SK-N-SH (cell line): ENCODE measurements at regions not wholly inside any gene's neighbourhood (a gene's known extent, or its start where the extent isn't known, plus 50 kb on each side); places are given as distances from the start of the nearest gene placed in this dataset.

ENCODE experiments used
- CTCF ChIA-PET: fragments of 300-600, 350-600 bp; formaldehyde crosslinking; extraction: SDS; loops from one replicate; lab custom pipeline; 2021; lab: Yijun Ruan, JAX
- POLR2A ChIA-PET: fragments of 350-600 bp; sonication (Branson Sonifier 250); formaldehyde crosslinking; extraction: SDS; loops from one replicate; lab custom pipeline; 2020; ENCODE audit warnings: antibody characterized with exemption, inconsistent platforms; lab: Yijun Ruan, JAX
- DNase-seq: peaks from one replicate; pipeline ENCODE4 v3.0.0; 2012
- H2AFZ ChIP-seq: fragments of 200-600 bp; sonication (generic); 2 replicates; pipeline ENCODE4 v1.8.1; 2016; ENCODE audit warnings: antibody characterized with exemption, mild to moderate bottlenecking, low read depth
- H3F3A ChIP-seq: fragments of 200-600 bp; sonication (generic); replicated peaks from 2 replicates; pipeline ENCODE3; 2016; ENCODE audit warnings: antibody characterized with exemption, mild to moderate bottlenecking; ENCODE audit not compliant: insufficient read depth
- H3K27ac ChIP-seq, 2 experiments: fragments of 200-500 bp in 1 of 2; fragments of 200-600 bp in 1 of 2; sonication (Bioruptor generic) in 1 of 2; sonication (generic), shearing (Covaris generic) in 1 of 2; 2 replicates each; pipeline versions ENCODE4 v1.5.1 to v1.6.1; 2014 to 2016; ENCODE audit warnings: low read depth in 2 of 2, inconsistent platforms in 1 of 2, low read length in 1 of 2, mild to moderate bottlenecking in 1 of 2, mixed read lengths in 1 of 2
- H3K27me3 ChIP-seq: fragments of 200-600 bp; sonication (generic), shearing (Covaris generic); 2 replicates; pipeline ENCODE4 v1.6.1; 2016; ENCODE audit warnings: mixed run types; ENCODE audit not compliant: insufficient read depth
- H3K36me3 ChIP-seq, 2 experiments: fragments of 200-500 bp in 1 of 2; fragments of 200-600 bp in 1 of 2; sonication (Bioruptor generic) in 1 of 2; sonication (generic) in 1 of 2; replicated peaks in 1 of 2; 2 replicates each; pipeline versions ENCODE3 to v1.5.1; 2014 to 2016; ENCODE audit warnings: low read length in 1 of 2, mild to moderate bottlenecking in 1 of 2; ENCODE audit not compliant: insufficient read depth in 2 of 2, control insufficient read depth in 1 of 2
- H3K4me1 ChIP-seq, 2 experiments: fragments of 200-500 bp in 1 of 2; fragments of 200-600 bp in 1 of 2; sonication (Bioruptor generic) in 1 of 2; sonication (generic), shearing (Covaris generic) in 1 of 2; 2 replicates each; pipeline versions ENCODE4 v1.5.1 to v1.6.1; 2014 to 2016; ENCODE audit warnings: low read depth in 1 of 2, low read length in 1 of 2, mixed run types in 1 of 2; ENCODE audit not compliant: insufficient read depth in 2 of 2, control insufficient read depth in 1 of 2
- H3K4me2 ChIP-seq: fragments of 200-600 bp; sonication (generic), shearing (Covaris generic); 2 replicates; pipeline ENCODE4 v1.6.1; 2017; ENCODE audit warnings: mixed run types
- H3K4me3 ChIP-seq, 2 experiments: fragments of 200-500 bp in 1 of 2; fragments of 200-600 bp in 1 of 2; sonication (Bioruptor generic) in 1 of 2; sonication (generic), shearing (Covaris generic) in 1 of 2; 2 replicates each; pipeline versions ENCODE4 v1.5.1 to v1.8.1; 2014 to 2016; ENCODE audit warnings: low read depth in 2 of 2, inconsistent platforms in 1 of 2, low read length in 1 of 2, mild to moderate bottlenecking in 1 of 2, mixed read lengths in 1 of 2, moderate library complexity in 1 of 2
- H3K79me2 ChIP-seq: fragments of 200-600 bp; sonication (generic); 2 replicates; pipeline ENCODE4 v1.8.1; 2017; ENCODE audit warnings: mild to moderate bottlenecking; ENCODE audit not compliant: insufficient read depth
- H3K9ac ChIP-seq: fragments of 200-600 bp; sonication (generic); 2 replicates; pipeline ENCODE4 v1.6.1; 2017; ENCODE audit warnings: mixed run types
- H3K9me2 ChIP-seq: fragments of 200-600 bp; sonication (generic); 2 replicates; pipeline ENCODE4 v1.6.1; 2017; ENCODE audit warnings: mixed run types
- H3K9me3 ChIP-seq: fragments of 200-600 bp; sonication (generic); 2 replicates; pipeline ENCODE4 v1.6.1; 2017; ENCODE audit warnings: mixed run types, mild to moderate bottlenecking, moderate library complexity
- H4K20me1 ChIP-seq: fragments of 200-600 bp; sonication (generic); 2 replicates; pipeline ENCODE4 v1.6.1; 2017; ENCODE audit warnings: mild to moderate bottlenecking, mixed run types; ENCODE audit not compliant: insufficient read depth
- CHD2 ChIP-seq: fragments of 150-350 bp; IDR thresholded peaks from 2 replicates; pipeline ENCODE4 v1.6.1; 2018; ENCODE audit warnings: low read length; ENCODE audit not compliant: partially characterized antibody
- ELF1 ChIP-seq: IDR thresholded peaks from 2 replicates; pipeline ENCODE4 v1.4.0; 2012
- GATA2 ChIP-seq: sonication (generic); formaldehyde crosslinking; IDR thresholded peaks from 2 replicates; pipeline ENCODE4 v1.5.0; 2020; ENCODE audit warnings: mild to moderate bottlenecking, missing genetic modification reagents
- SMC3 ChIP-seq: IDR thresholded peaks from 2 replicates; pipeline ENCODE4 v1.6.1; 2012; ENCODE audit warnings: low read depth, low read length, improper control_type of control experiment
- TCF12 ChIP-seq: IDR thresholded peaks from 2 replicates; pipeline ENCODE4 v1.4.0; 2012
- WGBS: methylation state at CpG from one replicate; pipeline ENCODE4 v1.1.6; 2017; ENCODE audit warnings: low lambda C conversion rate; 5-methylcytosine and 5-hydroxymethylcytosine counted together
- TF ChIP-seq, protein P1 (sequence below): fragments of 200-600 bp; sonication (generic); IDR thresholded peaks from 2 replicates; pipeline ENCODE4 v1.6.1; 2017; ENCODE audit warnings: antibody characterized with exemption, mild to moderate bottlenecking, moderate library complexity
- TF ChIP-seq, protein P2 (sequence below): IDR thresholded peaks from 2 replicates; pipeline ENCODE4 v1.6.1; 2012; ENCODE audit warnings: mild to moderate bottlenecking, low read depth, low read length, moderate library complexity
- TF ChIP-seq, protein P3 (sequence below): fragments of 150-350 bp; IDR thresholded peaks from 2 replicates; pipeline ENCODE4 v1.6.1; 2016; ENCODE audit warnings: mild to moderate bottlenecking, low read depth, low read length
- TF ChIP-seq, protein P4 (sequence below): IDR thresholded peaks from 2 replicates; pipeline ENCODE4 v1.4.0; 2012; ENCODE audit warnings: low read depth

DNA sequence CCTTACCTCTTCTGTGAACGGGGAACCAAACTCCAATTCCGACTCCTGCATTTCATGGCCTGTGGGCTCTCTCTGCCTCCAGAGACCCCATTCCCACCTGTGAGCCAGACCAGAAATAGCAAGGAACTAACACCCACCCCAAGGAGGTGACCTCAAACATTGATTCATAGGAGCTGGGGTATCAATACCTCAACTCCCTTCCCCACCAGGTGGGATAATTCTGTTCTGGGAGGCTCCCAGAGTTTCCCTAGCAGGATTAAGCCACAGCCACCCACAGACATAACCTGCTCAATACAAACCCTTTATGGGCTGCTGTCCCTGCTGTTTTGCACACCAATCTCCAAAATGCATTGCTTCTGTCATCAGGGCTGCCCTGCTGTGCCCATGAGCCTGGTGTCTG lies 59.6 kb upstream of the FOXF1 start (continued):
- TF ChIP-seq, protein P1, sequence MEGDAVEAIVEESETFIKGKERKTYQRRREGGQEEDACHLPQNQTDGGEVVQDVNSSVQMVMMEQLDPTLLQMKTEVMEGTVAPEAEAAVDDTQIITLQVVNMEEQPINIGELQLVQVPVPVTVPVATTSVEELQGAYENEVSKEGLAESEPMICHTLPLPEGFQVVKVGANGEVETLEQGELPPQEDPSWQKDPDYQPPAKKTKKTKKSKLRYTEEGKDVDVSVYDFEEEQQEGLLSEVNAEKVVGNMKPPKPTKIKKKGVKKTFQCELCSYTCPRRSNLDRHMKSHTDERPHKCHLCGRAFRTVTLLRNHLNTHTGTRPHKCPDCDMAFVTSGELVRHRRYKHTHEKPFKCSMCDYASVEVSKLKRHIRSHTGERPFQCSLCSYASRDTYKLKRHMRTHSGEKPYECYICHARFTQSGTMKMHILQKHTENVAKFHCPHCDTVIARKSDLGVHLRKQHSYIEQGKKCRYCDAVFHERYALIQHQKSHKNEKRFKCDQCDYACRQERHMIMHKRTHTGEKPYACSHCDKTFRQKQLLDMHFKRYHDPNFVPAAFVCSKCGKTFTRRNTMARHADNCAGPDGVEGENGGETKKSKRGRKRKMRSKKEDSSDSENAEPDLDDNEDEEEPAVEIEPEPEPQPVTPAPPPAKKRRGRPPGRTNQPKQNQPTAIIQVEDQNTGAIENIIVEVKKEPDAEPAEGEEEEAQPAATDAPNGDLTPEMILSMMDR: no peak

DNA sequence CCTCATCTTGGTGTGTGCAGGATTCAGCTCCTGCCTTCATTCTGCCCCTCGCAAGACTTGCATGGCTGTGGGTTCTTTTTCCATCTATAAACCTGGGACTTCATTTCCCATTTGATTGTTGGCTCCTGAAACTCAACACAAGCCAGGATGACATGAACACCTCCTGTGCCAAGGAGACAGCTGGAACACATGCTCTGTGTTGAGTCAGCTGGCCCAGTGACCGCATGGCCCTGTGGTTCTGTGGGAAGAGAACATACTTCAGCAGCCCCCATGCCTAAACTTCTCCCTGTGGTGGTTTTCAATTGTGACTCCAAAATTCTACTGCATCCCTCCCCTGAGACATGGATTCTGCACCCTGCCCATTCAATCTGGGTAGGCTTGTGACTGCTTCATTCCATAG lies 57.9 kb upstream of the FOXF1 start:
- H3F3A ChIP-seq: no peaks in the 10 kb centered on the region
- H4K20me1 ChIP-seq: no peaks in the 10 kb centered on the region
- TF ChIP-seq, protein P2, sequence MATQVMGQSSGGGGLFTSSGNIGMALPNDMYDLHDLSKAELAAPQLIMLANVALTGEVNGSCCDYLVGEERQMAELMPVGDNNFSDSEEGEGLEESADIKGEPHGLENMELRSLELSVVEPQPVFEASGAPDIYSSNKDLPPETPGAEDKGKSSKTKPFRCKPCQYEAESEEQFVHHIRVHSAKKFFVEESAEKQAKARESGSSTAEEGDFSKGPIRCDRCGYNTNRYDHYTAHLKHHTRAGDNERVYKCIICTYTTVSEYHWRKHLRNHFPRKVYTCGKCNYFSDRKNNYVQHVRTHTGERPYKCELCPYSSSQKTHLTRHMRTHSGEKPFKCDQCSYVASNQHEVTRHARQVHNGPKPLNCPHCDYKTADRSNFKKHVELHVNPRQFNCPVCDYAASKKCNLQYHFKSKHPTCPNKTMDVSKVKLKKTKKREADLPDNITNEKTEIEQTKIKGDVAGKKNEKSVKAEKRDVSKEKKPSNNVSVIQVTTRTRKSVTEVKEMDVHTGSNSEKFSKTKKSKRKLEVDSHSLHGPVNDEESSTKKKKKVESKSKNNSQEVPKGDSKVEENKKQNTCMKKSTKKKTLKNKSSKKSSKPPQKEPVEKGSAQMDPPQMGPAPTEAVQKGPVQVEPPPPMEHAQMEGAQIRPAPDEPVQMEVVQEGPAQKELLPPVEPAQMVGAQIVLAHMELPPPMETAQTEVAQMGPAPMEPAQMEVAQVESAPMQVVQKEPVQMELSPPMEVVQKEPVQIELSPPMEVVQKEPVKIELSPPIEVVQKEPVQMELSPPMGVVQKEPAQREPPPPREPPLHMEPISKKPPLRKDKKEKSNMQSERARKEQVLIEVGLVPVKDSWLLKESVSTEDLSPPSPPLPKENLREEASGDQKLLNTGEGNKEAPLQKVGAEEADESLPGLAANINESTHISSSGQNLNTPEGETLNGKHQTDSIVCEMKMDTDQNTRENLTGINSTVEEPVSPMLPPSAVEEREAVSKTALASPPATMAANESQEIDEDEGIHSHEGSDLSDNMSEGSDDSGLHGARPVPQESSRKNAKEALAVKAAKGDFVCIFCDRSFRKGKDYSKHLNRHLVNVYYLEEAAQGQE: no peak
- no peak for TF ChIP-seq SMC3
- TF ChIP-seq ELF1: no peak
- TF ChIP-seq CHD2: no peak
- TF ChIP-seq TCF12: no peak
- H3K27me3 ChIP-seq: peaks cover 53% of the 10 kb centered on the region
- POLR2A ChIA-PET: no interaction called here
- no peaks in the 10 kb centered on the region for H3K9me2 ChIP-seq
- H3K4me1 ChIP-seq: no peaks in the 10 kb centered on the region
- no peaks in the 10 kb centered on the region for H3K9me3 ChIP-seq
- 0% methylated on average over 1 of the region's 2 CpGs for WGBS
- no peak overlapping the region for H3K4me2 ChIP-seq
- no peaks in the 10 kb centered on the region for H3K36me3 ChIP-seq
- no peak overlapping the region for H2AFZ ChIP-seq
- H3K9ac ChIP-seq: no peak overlapping the region
- DNase-seq: no peak
- H3K27ac ChIP-seq: no peak overlapping the region
- CTCF ChIA-PET: no interaction called here
- no peaks in the 10 kb centered on the region for H3K79me2 ChIP-seq
- H3K4me3 ChIP-seq: no peak overlapping the region

DNA sequence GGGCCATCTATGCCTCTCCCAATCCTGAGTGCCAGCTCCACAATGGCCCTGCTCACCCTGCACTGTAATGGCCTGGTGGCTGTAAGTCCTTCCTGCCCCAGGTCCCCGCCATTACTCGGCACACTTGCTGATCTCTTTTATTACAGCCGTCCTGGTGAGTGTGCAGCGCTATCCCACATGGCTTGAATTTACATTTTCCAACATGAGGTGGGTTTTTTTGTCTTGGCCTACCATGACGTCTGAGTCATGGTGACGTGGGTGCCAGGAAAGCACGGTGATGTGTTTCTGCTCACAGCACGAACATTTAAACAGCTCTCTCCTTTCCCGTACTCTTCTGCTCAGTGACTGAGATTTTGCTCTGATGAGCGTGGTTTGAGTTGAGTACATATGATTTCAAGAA lies 55.2 kb upstream of the FOXF1 start:
- DNase-seq: no peak
- Histone ChIP-seq H3K79me2 (no peaks in the 10 kb centered on the region), H3K4me3 (no peak overlapping the region), H3K4me1 (no peaks in the 10 kb centered on the region), H3K36me3 (no peaks in the 10 kb centered on the region), H2AFZ (no peak overlapping the region), H3F3A (no peaks in the 10 kb centered on the region), H3K9ac (no peak overlapping the region), H4K20me1 (no peaks in the 10 kb centered on the region), H3K9me3 (no peaks in the 10 kb centered on the region), H3K27me3 (peaks cover 64% of the 10 kb centered on the region), H3K27ac (no peak overlapping the region), H3K9me2 (no peaks in the 10 kb centered on the region), H3K4me2 (no peak overlapping the region)
- CTCF ChIA-PET: interaction anchor here (1.1 kb wide), 1 partner anchor 14 kb away, joined by 3 read pairs; no protein-coding TSS in a partner anchor
- POLR2A ChIA-PET: no interaction called here
- no peak for TF ChIP-seq CHD2
- TF ChIP-seq, protein P3, sequence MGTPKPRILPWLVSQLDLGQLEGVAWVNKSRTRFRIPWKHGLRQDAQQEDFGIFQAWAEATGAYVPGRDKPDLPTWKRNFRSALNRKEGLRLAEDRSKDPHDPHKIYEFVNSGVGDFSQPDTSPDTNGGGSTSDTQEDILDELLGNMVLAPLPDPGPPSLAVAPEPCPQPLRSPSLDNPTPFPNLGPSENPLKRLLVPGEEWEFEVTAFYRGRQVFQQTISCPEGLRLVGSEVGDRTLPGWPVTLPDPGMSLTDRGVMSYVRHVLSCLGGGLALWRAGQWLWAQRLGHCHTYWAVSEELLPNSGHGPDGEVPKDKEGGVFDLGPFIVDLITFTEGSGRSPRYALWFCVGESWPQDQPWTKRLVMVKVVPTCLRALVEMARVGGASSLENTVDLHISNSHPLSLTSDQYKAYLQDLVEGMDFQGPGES: no peak
- no peak for TF ChIP-seq GATA2 (CRISPR knock-in tag)
- TF ChIP-seq TCF12: 0 out of 2 replicates have a peak, but pooled peaks have one; percentile 4
- TF ChIP-seq, protein P4, sequence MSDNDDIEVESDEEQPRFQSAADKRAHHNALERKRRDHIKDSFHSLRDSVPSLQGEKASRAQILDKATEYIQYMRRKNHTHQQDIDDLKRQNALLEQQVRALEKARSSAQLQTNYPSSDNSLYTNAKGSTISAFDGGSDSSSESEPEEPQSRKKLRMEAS: no peak
- TF ChIP-seq, protein P1: no peak
- 37% methylated on average over 10 of the region's 10 CpGs for WGBS
